NT2/D1 (cell line): ENCODE measurements at regions not wholly inside any gene's neighbourhood (a gene's known extent, or its start where the extent isn't known, plus 50 kb on each side); places are given as distances from the start of the nearest gene placed in this dataset.

Experiments used
- DNase-seq: peaks from one replicate; pipeline ENCODE4 v3.0.0-alpha.2; 2011; ENCODE audit warnings: low read depth, low spot score
- H3K27me3 ChIP-seq: 2 replicates; pipeline ENCODE4 v1.6.0; 2011; ENCODE audit warnings: mild to moderate bottlenecking; ENCODE audit not compliant: insufficient read length, insufficient read depth
- H3K36me3 ChIP-seq: 2 replicates; pipeline ENCODE4 v1.6.1; 2011; ENCODE audit warnings: mild to moderate bottlenecking, low read length, mixed read lengths; ENCODE audit not compliant: insufficient read depth, insufficient read length
- H3K4me1 ChIP-seq: 2 replicates; pipeline ENCODE4 v1.5.1; 2011; ENCODE audit not compliant: insufficient read depth, insufficient read length
- H3K4me3 ChIP-seq: 2 replicates; pipeline ENCODE4 v1.5.1; 2011; ENCODE audit warnings: low read depth; ENCODE audit not compliant: insufficient read length
- H3K9ac ChIP-seq: 2 replicates; pipeline ENCODE4 v1.6.0; 2011; ENCODE audit warnings: low read depth; ENCODE audit not compliant: insufficient read length
- H3K9me3 ChIP-seq: 2 replicates; pipeline ENCODE4 v1.5.1; 2011; ENCODE audit warnings: mild to moderate bottlenecking, low read length; ENCODE audit not compliant: insufficient read depth
- SUZ12 ChIP-seq: IDR thresholded peaks from 2 replicates; pipeline ENCODE4 v1.6.1; 2011; ENCODE audit not compliant: insufficient read length, insufficient read depth; ENCODE audit errors: extremely low read depth
- YY1 ChIP-seq: IDR thresholded peaks from 2 replicates; pipeline ENCODE4 v1.6.1; 2011; ENCODE audit not compliant: insufficient read length, insufficient read depth
- ZNF274 ChIP-seq: IDR thresholded peaks from 2 replicates; pipeline ENCODE4 v1.6.1; 2011; ENCODE audit warnings: mild to moderate bottlenecking, low read depth, low read length

DNA sequence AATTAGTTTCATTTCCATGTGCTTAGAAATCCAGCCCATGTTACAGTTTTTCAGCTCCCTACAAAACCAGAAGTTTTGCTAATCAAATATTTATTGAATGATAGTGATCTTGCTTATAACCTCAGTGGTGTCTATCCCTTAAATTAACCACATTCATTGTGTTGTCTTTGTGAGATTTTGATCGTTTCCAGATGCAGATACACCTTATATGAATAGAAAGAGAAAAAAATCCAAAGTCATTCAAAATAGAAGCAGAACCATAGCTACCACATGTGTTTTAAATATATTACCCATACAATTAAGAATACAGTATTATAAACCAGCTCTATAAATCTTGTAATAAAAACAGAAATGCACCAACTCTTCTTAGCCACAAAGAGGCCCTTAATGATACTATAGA lies 60.6 kb upstream of the RREB1 start:
- TF ChIP-seq ZNF274 (no peak), SUZ12 (no peak)
- Histone ChIP-seq H3K9ac (no peak overlapping the region), H3K36me3 (no peaks in the 10 kb centered on the region)

DNA sequence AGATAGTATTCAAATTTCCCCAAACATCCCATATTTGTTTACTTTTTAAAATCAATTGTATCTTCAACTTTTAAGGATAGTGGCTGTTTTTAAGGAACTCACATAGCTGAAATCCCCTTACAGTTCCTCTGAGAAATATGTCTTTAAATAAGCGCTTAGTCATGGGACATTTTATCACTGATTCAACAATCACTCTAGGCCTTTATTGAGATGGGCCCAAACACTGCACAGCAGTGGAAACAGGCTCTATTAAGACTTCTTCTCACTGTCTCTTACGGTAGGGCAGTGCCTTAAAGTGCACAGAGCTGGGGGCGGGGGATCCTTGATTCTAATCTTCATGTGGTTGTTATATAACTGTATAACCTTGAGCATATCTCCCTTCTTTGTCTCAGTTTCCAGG lies 59.8 kb upstream of the RREB1 start:
- TF ChIP-seq SUZ12: no peak
- no peaks in the 10 kb centered on the region for H3K27me3 ChIP-seq
- no peak overlapping the region for H3K9ac ChIP-seq
- no peak overlapping the region for H3K4me3 ChIP-seq
- H3K36me3 ChIP-seq: no peaks in the 10 kb centered on the region
- no peaks in the 10 kb centered on the region for H3K4me1 ChIP-seq
- no peaks in the 10 kb centered on the region for H3K9me3 ChIP-seq
- DNase-seq: no peak

More for the DNA sequence above, 60.6 kb upstream of the RREB1 start:
- Histone ChIP-seq H3K4me3 (no peak overlapping the region), H3K27me3 (no peaks in the 10 kb centered on the region), H3K4me1 (peaks cover 2% of the 10 kb centered on the region), H3K9me3 (no peaks in the 10 kb centered on the region)
- DNase-seq: no peak

DNA sequence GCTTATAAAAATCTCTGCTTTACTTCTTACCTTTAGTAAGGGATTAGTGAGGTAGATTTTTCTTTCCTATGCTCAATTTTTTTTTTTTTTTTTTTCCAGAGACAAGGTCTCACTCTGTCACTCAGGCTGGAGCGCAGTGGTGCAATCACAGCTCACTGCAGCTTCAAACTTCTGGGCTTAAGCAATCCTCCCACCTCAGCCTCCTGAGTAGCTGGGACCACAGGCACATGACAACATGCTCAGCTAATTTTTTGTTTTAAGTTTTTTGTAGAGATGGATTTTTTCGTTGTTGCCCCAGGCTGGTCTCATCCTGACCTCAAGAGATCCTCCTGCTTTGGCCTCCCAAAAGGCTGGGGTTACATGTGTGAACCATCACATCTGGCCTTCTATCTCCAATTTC lies 58.9 kb upstream of the RREB1 start:
- no peaks in the 10 kb centered on the region for H3K9me3 ChIP-seq
- no peaks in the 10 kb centered on the region for H3K36me3 ChIP-seq
- no peak overlapping the region for H3K9ac ChIP-seq
- TF ChIP-seq YY1: no peak
- no peak for TF ChIP-seq SUZ12
- no peak for TF ChIP-seq ZNF274
- DNase-seq: no peak
- H3K4me1 ChIP-seq: no peaks in the 10 kb centered on the region
- H3K4me3 ChIP-seq: no peak overlapping the region
- H3K27me3 ChIP-seq: no peaks in the 10 kb centered on the region

DNA sequence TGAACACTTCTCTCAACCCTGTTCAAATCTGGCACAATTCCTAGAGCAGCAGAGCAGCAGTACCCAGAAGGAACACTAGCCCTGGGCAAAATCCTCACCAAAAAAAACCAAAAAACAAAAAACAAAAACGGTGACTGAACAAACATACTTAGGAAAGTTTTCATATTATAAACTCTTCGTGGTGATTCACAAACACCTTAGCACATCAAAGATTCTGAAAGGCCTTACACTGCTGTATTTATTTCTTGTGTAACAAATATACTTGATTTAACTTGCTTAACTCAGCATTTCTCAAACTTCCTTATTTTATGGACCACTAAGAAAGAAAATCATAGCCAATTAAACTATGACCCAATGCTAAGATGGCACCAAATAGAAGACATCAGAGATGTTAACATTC lies 57.8 kb upstream of the RREB1 start:
- no peak for DNase-seq
- TF ChIP-seq SUZ12 (no peak), ZNF274 (no peak), YY1 (no peak)
- no peak overlapping the region for H3K4me3 ChIP-seq
- H3K9me3 ChIP-seq: no peaks in the 10 kb centered on the region
- H3K4me1 ChIP-seq: no peaks in the 10 kb centered on the region
- no peak overlapping the region for H3K9ac ChIP-seq
- no peaks in the 10 kb centered on the region for H3K36me3 ChIP-seq
- H3K27me3 ChIP-seq: no peaks in the 10 kb centered on the region

DNA sequence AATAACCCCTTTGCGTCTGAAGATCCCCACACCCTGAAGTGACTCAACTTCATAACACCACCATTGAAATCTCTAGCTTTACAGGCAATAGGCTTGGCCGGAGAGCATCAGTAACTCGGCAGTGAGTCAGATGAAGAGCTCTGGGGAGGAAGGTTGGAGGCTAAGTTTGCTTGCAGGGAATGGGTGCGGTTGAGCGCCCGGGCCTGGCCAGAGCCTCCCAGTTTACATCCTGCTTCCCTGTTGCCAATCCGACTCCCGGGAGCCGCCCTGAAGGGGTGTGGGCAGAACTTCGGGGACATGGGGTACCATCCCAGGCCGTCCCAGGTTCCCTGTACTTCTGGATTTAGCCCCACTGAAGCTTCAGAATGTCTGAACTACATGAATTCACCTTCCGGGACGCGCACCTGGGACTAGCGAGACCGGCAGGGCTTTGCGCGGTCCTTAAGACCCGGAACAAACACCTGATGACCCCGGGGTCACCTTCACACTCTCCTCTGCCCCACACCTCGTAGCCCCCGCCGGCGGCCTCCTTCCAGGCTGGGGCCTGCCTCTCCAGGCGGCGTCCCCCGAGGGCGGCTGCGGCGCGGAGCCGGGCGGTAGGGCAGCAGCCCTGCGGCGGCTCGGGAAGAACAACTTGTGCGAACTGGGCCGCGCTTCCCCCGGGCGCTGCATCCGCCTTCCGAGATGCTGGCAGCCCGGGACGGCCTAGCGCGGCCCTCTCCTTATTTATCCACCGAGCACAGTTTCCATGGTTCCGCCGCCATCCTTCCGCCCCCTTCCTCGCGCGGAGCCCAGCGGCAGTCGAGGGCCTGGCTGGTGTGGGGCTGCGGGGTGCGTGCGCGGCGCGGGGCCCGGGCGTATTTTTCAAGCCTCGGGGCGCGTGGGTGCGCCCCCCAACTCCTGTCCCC lies 56.6 kb upstream of the RREB1 start:
- H3K36me3 ChIP-seq: no peaks in the 10 kb centered on the region
- peak overlapping the region; percentile 76 for H3K9ac ChIP-seq
- peak overlapping the region; percentile 59 for H3K4me3 ChIP-seq
- H3K27me3 ChIP-seq: no peaks in the 10 kb centered on the region
- DNase-seq: no peak
- no peak for TF ChIP-seq ZNF274
- no peak for TF ChIP-seq YY1
- no peak for TF ChIP-seq SUZ12
- H3K4me1 ChIP-seq: no peaks in the 10 kb centered on the region
- H3K9me3 ChIP-seq: no peaks in the 10 kb centered on the region

DNA sequence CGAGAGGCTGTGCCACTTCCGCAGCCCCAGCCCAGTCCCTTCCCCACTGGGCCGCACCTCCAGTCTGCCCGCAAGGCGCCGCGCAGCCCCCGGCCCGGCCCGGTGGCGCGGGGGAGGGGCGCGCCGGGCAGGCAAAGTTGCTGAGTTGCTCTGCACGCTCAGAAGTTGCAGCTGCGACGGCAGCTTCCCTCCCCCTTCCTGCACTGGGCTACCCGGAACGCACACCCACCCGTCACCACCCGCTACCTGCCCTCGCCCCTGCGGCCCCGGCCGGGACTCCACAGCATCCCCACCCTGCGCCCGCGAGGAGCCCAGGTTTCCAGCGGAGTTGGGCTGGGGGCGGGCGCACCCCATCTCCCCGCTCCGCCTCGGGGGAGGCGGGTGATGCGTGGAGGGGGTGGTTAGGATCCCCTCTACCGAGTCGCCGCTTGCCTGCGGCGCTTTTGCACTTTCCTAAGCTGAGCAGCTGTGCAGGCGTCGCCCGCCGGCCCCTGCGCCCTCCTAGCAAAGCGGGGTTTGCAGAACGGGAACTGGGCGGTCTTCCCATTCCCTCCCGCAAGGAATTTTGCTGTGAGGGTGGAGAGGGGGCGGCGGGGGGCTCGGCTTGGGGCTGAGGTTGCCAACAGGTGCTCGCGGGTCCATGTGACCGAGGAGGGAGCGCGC lies 55.9 kb upstream of the RREB1 start:
- H3K9ac ChIP-seq: peak overlapping the region; percentile 76
- DNase-seq: no peak

DNA sequence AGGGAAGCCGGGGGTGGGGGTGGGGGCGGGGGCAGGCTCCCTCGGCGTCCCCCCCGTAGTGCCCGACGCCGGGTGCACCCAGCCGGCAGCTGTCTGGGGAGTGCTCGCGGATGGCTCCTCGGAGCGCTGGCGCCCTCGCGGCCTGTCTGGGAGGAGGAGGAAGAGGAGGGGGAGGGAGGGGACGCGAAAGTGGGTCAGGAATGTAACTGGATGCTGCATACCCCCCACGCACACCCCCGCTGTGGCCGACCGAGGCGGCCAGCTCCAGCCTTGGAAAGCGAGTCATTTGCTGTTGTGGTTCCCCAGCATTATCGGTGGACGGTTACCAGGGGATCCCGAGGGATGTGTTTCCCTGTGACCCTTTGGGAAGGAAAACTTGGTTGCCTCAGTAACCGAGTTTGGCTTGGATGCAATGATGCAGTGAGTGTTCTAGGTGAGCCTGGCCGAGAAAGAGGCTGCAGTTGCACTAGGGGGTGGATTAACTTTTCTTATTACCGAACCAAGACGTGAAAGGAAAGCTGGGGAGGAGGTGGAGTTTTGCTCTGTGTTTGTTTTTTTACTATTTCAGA lies 55.2 kb upstream of the RREB1 start:
- Histone ChIP-seq H3K36me3 (no peaks in the 10 kb centered on the region), H3K4me1 (no peaks in the 10 kb centered on the region), H3K9me3 (no peaks in the 10 kb centered on the region), H3K9ac (peak overlapping the region; percentile 72), H3K27me3 (no peaks in the 10 kb centered on the region), H3K4me3 (peak overlapping the region; percentile 59)
- DNase-seq: no peak
- TF ChIP-seq ZNF274 (no peak), YY1 (no peak), SUZ12 (no peak)

More for the DNA sequence above, 55.9 kb upstream of the RREB1 start:
- Histone ChIP-seq H3K4me1 (no peaks in the 10 kb centered on the region), H3K27me3 (no peaks in the 10 kb centered on the region), H3K4me3 (peak overlapping the region; percentile 59), H3K36me3 (no peaks in the 10 kb centered on the region), H3K9me3 (no peaks in the 10 kb centered on the region)
- TF ChIP-seq SUZ12 (no peak), YY1 (no peak), ZNF274 (no peak)
